Activated B cell treated with CpG ODN at 0.5 μM for 24 hours (primary cell): ENCODE measurements at regions not wholly inside any gene's neighbourhood (a gene's known extent, or its start where the extent isn't known, plus 50 kb on each side); places are given as distances from the start of the nearest gene placed in this dataset.
A peak's percentile ranks its signal among the peaks of the same experiment; 100 is the strongest.

Source experiments
- ATAC-seq: fragments of 200-7000 bp; cut with Tn5 transposase; one replicate; pipeline ENCODE4 v1.10.0; 2021; ENCODE audit warnings: low read depth, mild to moderate bottlenecking, moderate library complexity
- CTCF ChIA-PET: fragments of 350-600 bp; sonication (Branson Sonifier 250); formaldehyde crosslinking; loops from one replicate; lab custom pipeline; 2021; ENCODE audit warnings: antibody characterized with exemption; lab: Charles Lee
- POLR2A ChIA-PET: fragments of 350-600 bp; sonication (Branson Sonifier 250); formaldehyde crosslinking; loops from one replicate; lab custom pipeline; 2021; ENCODE audit warnings: antibody characterized with exemption; lab: Charles Lee
- DNase-seq: peaks from one replicate; pipeline ENCODE4 v3.0.0; 2022
- H3K27ac Mint-ChIP-seq: one replicate; pipeline ENCODE4 v1.8.0; 2020; ENCODE audit warnings: mixed read lengths
- H3K27me3 Mint-ChIP-seq: one replicate; pipeline ENCODE4 v1.8.0; 2021; ENCODE audit warnings: mixed read lengths
- H3K36me3 Mint-ChIP-seq: one replicate; pipeline ENCODE4 v1.8.0; 2021; ENCODE audit warnings: low read depth, mixed read lengths
- H3K4me1 Mint-ChIP-seq: one replicate; pipeline ENCODE4 v1.8.0; 2021; ENCODE audit warnings: mixed read lengths
- H3K4me3 Mint-ChIP-seq: one replicate; pipeline ENCODE4 v1.8.0; 2020; ENCODE audit warnings: mild to moderate bottlenecking, mixed read lengths
- H3K9me3 Mint-ChIP-seq: one replicate; pipeline ENCODE4 v1.8.0; 2020; ENCODE audit warnings: mixed read lengths
- CTCF ChIP-seq: fragments of 200-600 bp; IDR thresholded peaks from one replicate; pipeline ENCODE4 v1.8.0; 2022; ENCODE audit warnings: antibody characterized with exemption, mild to moderate bottlenecking
- intact Hi-C: fragments of 100-400 bp; cut with micrococcal nuclease; formaldehyde crosslinking; loops from one replicate; pipeline ENCODE4 v1.15.1; 2024

GRCh38 chr12:47417121-47417520 lies 288.7 kb downstream of the RPAP3 start:
- ATAC-seq (no peak), DNase-seq (no peak)
- Mint-ChIP-seq H3K27ac (no peak overlapping the region), H3K9me3 (no peaks in the 10 kb centered on the region), H3K36me3 (no peaks in the 10 kb centered on the region), H3K4me3 (no peak overlapping the region), H3K4me1 (peaks cover 12% of the 10 kb centered on the region), H3K27me3 (peaks cover under 1% of the 10 kb centered on the region)
- CTCF ChIA-PET = no interaction called here
- TF ChIP-seq CTCF = no peak
- intact Hi-C loops = no loop called here
- POLR2A ChIA-PET = no interaction called here

GRCh38 chr12:47415054-47415453 lies 290.8 kb downstream of the RPAP3 start:
- no peaks in the 10 kb centered on the region for H3K27me3 Mint-ChIP-seq
- no peak for TF ChIP-seq CTCF
- ChIA-PET POLR2A (no interaction called here), CTCF (interaction anchor here (4.2 kb wide), 1 partner anchor 382 kb away, joined by 21 read pairs; no protein-coding TSS in a partner anchor)
- H3K27ac Mint-ChIP-seq = no peak overlapping the region
- intact Hi-C loops = no loop called here
- no peaks in the 10 kb centered on the region for H3K9me3 Mint-ChIP-seq
- ATAC-seq (no peak), DNase-seq (no peak)
- peaks cover 12% of the 10 kb centered on the region for H3K4me1 Mint-ChIP-seq
- H3K36me3 Mint-ChIP-seq = no peaks in the 10 kb centered on the region
- H3K4me3 Mint-ChIP-seq = no peak overlapping the region

- Mint-ChIP-seq H3K27me3 (no peaks in the 10 kb centered on the region), H3K9me3 (no peaks in the 10 kb centered on the region), H3K36me3 (no peaks in the 10 kb centered on the region), H3K4me1 (peaks cover 12% of the 10 kb centered on the region), H3K4me3 (no peak overlapping the region), H3K27ac (no peak overlapping the region)
- ChIA-PET CTCF (interaction anchor here (1.1 to 4.2 kb wide), 2 partner anchors 382 to 424 kb away, joined by 3 to 21 read pairs; no protein-coding TSS in a partner anchor), POLR2A (no interaction called here)
- intact Hi-C loops = no loop called here
- DNase-seq = no peak
- peak; percentile 40 for ATAC-seq
- no peak for TF ChIP-seq CTCF
Measured at GRCh38 chr12:47414511-47414910, 291.3 kb downstream of the RPAP3 start.

DNA sequence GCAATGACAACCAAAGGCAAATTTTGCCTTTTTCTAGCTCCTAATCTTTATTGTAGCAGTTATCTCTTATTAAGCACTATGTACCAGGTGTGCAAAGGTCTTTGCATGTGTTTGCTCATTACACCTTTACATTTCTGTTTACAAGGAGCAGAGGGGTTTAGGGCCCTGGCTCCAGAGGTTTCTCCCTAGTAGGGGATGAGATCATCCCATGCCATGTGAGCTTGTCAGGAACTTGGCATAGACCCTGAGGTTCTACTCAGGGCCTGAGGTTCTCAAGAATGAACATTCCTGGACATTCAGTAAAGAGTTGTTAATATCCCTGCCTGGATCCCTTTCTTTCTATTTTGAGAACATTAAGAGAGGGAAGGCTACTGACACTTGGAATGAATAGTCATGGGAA lies 292.0 kb downstream of the RPAP3 start:
- ATAC-seq (no peak), DNase-seq (no peak)
- H3K27ac Mint-ChIP-seq = no peak overlapping the region
- no peaks in the 10 kb centered on the region for H3K9me3 Mint-ChIP-seq
- intact Hi-C loops = no loop called here
- no peak overlapping the region for H3K4me3 Mint-ChIP-seq
- ChIA-PET POLR2A (no interaction called here), CTCF (interaction anchor here (0.5 to 4.2 kb wide), 3 partner anchors 15 to 425 kb away, joined by 3 to 21 read pairs (median 3); no protein-coding TSS in a partner anchor)
- peaks cover 12% of the 10 kb centered on the region for H3K4me1 Mint-ChIP-seq
- H3K36me3 Mint-ChIP-seq = no peaks in the 10 kb centered on the region
- H3K27me3 Mint-ChIP-seq = no peaks in the 10 kb centered on the region
- TF ChIP-seq CTCF = no peak

GRCh38 chr12:47412601-47413236 lies 293.1 kb downstream of the RPAP3 start:
- intact Hi-C loops = no loop called here
- DNase-seq (no peak), ATAC-seq (no peak)
- H3K9me3 Mint-ChIP-seq = no peaks in the 10 kb centered on the region
- peaks cover 22% of the 10 kb centered on the region for H3K4me1 Mint-ChIP-seq
- no peak overlapping the region for H3K27ac Mint-ChIP-seq
- no peak overlapping the region for H3K4me3 Mint-ChIP-seq
- H3K36me3 Mint-ChIP-seq = no peaks in the 10 kb centered on the region
- H3K27me3 Mint-ChIP-seq = no peaks in the 10 kb centered on the region
- CTCF ChIA-PET = interaction anchor here (1.3 to 4.2 kb wide), 2 partner anchors 380 to 393 kb away, joined by 4 to 21 read pairs; no protein-coding TSS in a partner anchor
- no peak for TF ChIP-seq CTCF
- POLR2A ChIA-PET = no interaction called here
